Ovary (tissue), 3 donors: ENCODE measurements at regions not wholly inside any gene's neighbourhood (a gene's known extent, or its start where the extent isn't known, plus 50 kb on each side); places are given as distances from the start of the nearest gene placed in this dataset.

Experiments
- POLR2A ChIP-seq: fragments of 450-650 bp; IDR thresholded peaks from one replicate; pipeline ENCODE4 v1.6.1; 2017; ENCODE audit warnings: antibody characterized with exemption, mild to moderate bottlenecking, moderate library complexity
- TF ChIP-seq, protein P1 (sequence below), 3 donors: fragments of 450-650 bp in 2 of 3; fragments of 200-600 bp in 1 of 3; IDR thresholded peaks; one replicate each; pipeline versions ENCODE4 v1.5.1 to v1.8.0; 2016 to 2022; ENCODE audit warnings: antibody characterized with exemption in 3 of 3, mild to moderate bottlenecking in 1 of 3
- donor health status: DM: no; HTN: no; CAD: no.

DNA sequence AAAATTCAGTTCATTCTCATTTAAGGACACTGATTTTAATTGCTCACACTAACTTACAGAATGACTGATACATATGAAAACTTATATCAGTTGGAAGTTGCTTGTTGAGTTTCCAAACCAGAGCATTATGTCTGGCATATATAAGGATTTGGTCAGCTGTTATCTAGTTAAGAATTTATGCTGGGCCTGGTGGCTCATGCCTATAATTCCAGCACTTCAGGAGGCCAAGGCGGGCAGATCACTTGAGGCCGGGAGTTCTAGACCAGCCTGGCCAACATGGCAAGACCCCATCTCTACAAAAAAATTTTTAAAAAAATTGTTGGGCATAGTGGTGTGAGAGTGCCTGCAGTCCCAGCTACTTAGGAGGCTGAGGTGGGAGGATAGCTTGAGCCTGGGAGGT lies 73.1 kb downstream of the SPRY1 start:
- TF ChIP-seq POLR2A, result no peak
- TF ChIP-seq, protein P1, sequence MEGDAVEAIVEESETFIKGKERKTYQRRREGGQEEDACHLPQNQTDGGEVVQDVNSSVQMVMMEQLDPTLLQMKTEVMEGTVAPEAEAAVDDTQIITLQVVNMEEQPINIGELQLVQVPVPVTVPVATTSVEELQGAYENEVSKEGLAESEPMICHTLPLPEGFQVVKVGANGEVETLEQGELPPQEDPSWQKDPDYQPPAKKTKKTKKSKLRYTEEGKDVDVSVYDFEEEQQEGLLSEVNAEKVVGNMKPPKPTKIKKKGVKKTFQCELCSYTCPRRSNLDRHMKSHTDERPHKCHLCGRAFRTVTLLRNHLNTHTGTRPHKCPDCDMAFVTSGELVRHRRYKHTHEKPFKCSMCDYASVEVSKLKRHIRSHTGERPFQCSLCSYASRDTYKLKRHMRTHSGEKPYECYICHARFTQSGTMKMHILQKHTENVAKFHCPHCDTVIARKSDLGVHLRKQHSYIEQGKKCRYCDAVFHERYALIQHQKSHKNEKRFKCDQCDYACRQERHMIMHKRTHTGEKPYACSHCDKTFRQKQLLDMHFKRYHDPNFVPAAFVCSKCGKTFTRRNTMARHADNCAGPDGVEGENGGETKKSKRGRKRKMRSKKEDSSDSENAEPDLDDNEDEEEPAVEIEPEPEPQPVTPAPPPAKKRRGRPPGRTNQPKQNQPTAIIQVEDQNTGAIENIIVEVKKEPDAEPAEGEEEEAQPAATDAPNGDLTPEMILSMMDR (IDR thresholded peaks at IDR 0.05), result no peak
